Keratinocyte (primary cell): ENCODE measurements at regions not wholly inside any gene's neighbourhood (a gene's known extent, or its start where the extent isn't known, plus 50 kb on each side); places are given as distances from the start of the nearest gene placed in this dataset.

Experiments used
- DNase-seq: peaks from one replicate; pipeline ENCODE4 v3.0.0-alpha.2; 2011; ENCODE audit warnings: low read depth, missing footprints, low spot score
- FAIRE-seq: peaks from 2 replicates; lab custom pipeline; 2011; peaks lifted over from hg19 to GRCh38; lab: Jason Lieb, UNC
- H2AFZ ChIP-seq: 2 replicates; pipeline ENCODE4 v1.6.0; 2012; ENCODE audit warnings: low read length, control low read depth, inconsistent platforms; ENCODE audit not compliant: control insufficient read depth
- H3K27ac ChIP-seq: 2 replicates; pipeline ENCODE4 v1.5.1; 2011; ENCODE audit warnings: low read length; ENCODE audit not compliant: control insufficient read depth, insufficient read depth
- H3K27me3 ChIP-seq: 3 replicates; pipeline ENCODE4 v1.6.0; 2011; ENCODE audit warnings: low read length; ENCODE audit not compliant: control insufficient read depth, insufficient read depth; ENCODE audit errors: extremely low read depth
- H3K36me3 ChIP-seq, 2 experiments: 2 replicates in 1 of 2; 3 replicates in 1 of 2; pipeline ENCODE4 v1.5.1; 2011; ENCODE audit warnings: low read length in 2 of 2, mild to moderate bottlenecking in 1 of 2; ENCODE audit not compliant: control insufficient read depth in 2 of 2, insufficient read depth in 2 of 2; ENCODE audit errors: extremely low read depth in 1 of 2
- H3K4me1 ChIP-seq: 3 replicates; pipeline ENCODE4 v1.5.1; 2011; ENCODE audit warnings: low read length; ENCODE audit not compliant: control insufficient read depth, insufficient read depth; ENCODE audit errors: extremely low read depth
- H3K4me2 ChIP-seq: 3 replicates; pipeline ENCODE4 v1.6.0; 2011; ENCODE audit warnings: low read depth, low read length; ENCODE audit not compliant: control insufficient read depth, insufficient read depth; ENCODE audit errors: extremely low read depth
- H3K4me3 ChIP-seq, 3 experiments: fragments of 200-600 bp in 1 of 3; sonication (generic) in 1 of 3; 2 replicates in 2 of 3; 3 replicates in 1 of 3; pipeline ENCODE4 v1.5.1; 2011 to 2016; ENCODE audit warnings: low read length in 3 of 3, mild to moderate bottlenecking in 3 of 3, control low read depth in 2 of 3, inconsistent platforms in 1 of 3, low read depth in 1 of 3, mixed read lengths in 1 of 3, mixed run types in 1 of 3, moderate library complexity in 1 of 3; ENCODE audit not compliant: control insufficient read depth in 2 of 3, insufficient read depth in 2 of 3; ENCODE audit errors: extremely low read depth in 1 of 3
- H3K79me2 ChIP-seq: 2 replicates; pipeline ENCODE4 v1.6.0; 2012; ENCODE audit warnings: low read length; ENCODE audit not compliant: control insufficient read depth, insufficient read depth
- H3K9ac ChIP-seq: 3 replicates; pipeline ENCODE4 v1.6.0; 2011; ENCODE audit warnings: low read length; ENCODE audit not compliant: control insufficient read depth, insufficient read depth; ENCODE audit errors: extremely low read depth
- H3K9me1 ChIP-seq: 3 replicates; pipeline ENCODE4 v1.6.0; 2011; ENCODE audit warnings: low read length; ENCODE audit not compliant: control insufficient read depth, insufficient read depth; ENCODE audit errors: extremely low read depth
- H3K9me3 ChIP-seq: 2 replicates; pipeline ENCODE4 v1.5.1; 2012; ENCODE audit warnings: low read depth, low read length; ENCODE audit not compliant: control insufficient read depth
- H4K20me1 ChIP-seq: 3 replicates; pipeline ENCODE4 v1.6.0; 2011; ENCODE audit warnings: low read length; ENCODE audit not compliant: control insufficient read depth, insufficient read depth; ENCODE audit errors: extremely low read depth
- CTCF ChIP-seq, 3 experiments: IDR thresholded peaks in 1 of 3; conservative IDR thresholded peaks in 1 of 3; optimal IDR thresholded peaks in 1 of 3; 2 replicates in 2 of 3; 3 replicates in 1 of 3; pipeline versions ENCODE3 to v1.5.1; 2011; ENCODE audit warnings: low read length in 3 of 3, mild to moderate bottlenecking in 3 of 3, moderate library complexity in 2 of 3, control low read depth in 1 of 3, inconsistent platforms in 1 of 3; ENCODE audit not compliant: insufficient read depth in 2 of 3; ENCODE audit errors: extremely low read depth in 1 of 3
- EZH2 ChIP-seq: IDR thresholded peaks from one replicate; pipeline ENCODE4 v1.6.1; 2012; ENCODE audit warnings: inconsistent platforms, mild to moderate bottlenecking, low read length, moderate library complexity
- dilution Hi-C: fragments of 300-500 bp; cut with MboI; formaldehyde crosslinking; loops from one replicate; pipeline ENCODE4 v1.7.0; 2020; ENCODE audit warnings: low sequenced_read_pairs; ENCODE audit not compliant: extremely low pct_ligation_motif_present

- no peak for FAIRE-seq
- Histone ChIP-seq H3K27ac (no peak overlapping the region), H3K9me3 (no peaks in the 10 kb centered on the region), H3K4me2 (no peak overlapping the region), H4K20me1 (no peaks in the 10 kb centered on the region), H2AFZ (no peak overlapping the region), H3K36me3 (no peaks in the 10 kb centered on the region), H3K4me1 (no peaks in the 10 kb centered on the region), H3K9ac (no peak overlapping the region), H3K9me1 (no peaks in the 10 kb centered on the region), H3K79me2 (no peaks in the 10 kb centered on the region), H3K4me3 (no peak overlapping the region), H3K27me3 (no peaks in the 10 kb centered on the region)
- dilution Hi-C loops: no loop called here
- no peak for TF ChIP-seq EZH2
- TF ChIP-seq CTCF (optimal IDR thresholded peaks at IDR 0.05 in 1 of 3, IDR thresholded peaks at IDR 0.05 in 1 of 3, conservative IDR thresholded peaks at IDR 0.05 in 1 of 3; ENCODE audit: extremely low read depth in 1 of 3, insufficient read depth in 2 of 3, low read length in 3 of 3): no peak
- no peak for DNase-seq
These were observed 56.6 kb upstream of the LIN7C start for GRCh38 chr11:27563201-27563600.

GRCh38 chr11:27558401-27558800 is 51.8 kb upstream of the LIN7C start:
- no peaks in the 10 kb centered on the region for H3K27me3 ChIP-seq
- TF ChIP-seq CTCF (optimal IDR thresholded peaks at IDR 0.05 in 1 of 3, IDR thresholded peaks at IDR 0.05 in 1 of 3, conservative IDR thresholded peaks at IDR 0.05 in 1 of 3; ENCODE audit: extremely low read depth in 1 of 3, insufficient read depth in 2 of 3, low read length in 3 of 3) (no peak), EZH2 (no peak)
- no peak overlapping the region for H3K4me3 ChIP-seq
- H4K20me1 ChIP-seq: no peaks in the 10 kb centered on the region
- no peak overlapping the region for H3K4me2 ChIP-seq
- dilution Hi-C loops: no loop called here
- no peak for FAIRE-seq
- H3K9me3 ChIP-seq: no peaks in the 10 kb centered on the region
- no peaks in the 10 kb centered on the region for H3K4me1 ChIP-seq
- no peaks in the 10 kb centered on the region for H3K79me2 ChIP-seq
- H3K27ac ChIP-seq: no peak overlapping the region
- no peaks in the 10 kb centered on the region for H3K36me3 ChIP-seq
- no peak for DNase-seq
- H3K9ac ChIP-seq: no peak overlapping the region
- no peaks in the 10 kb centered on the region for H3K9me1 ChIP-seq
- no peak overlapping the region for H2AFZ ChIP-seq
